Fibroblast of the aortic adventitia (primary cell): ENCODE measurements at regions not wholly inside any gene's neighbourhood (a gene's known extent, or its start where the extent isn't known, plus 50 kb on each side); places are given as distances from the start of the nearest gene placed in this dataset.

Experiments used
- DNase-seq: peaks from one replicate; pipeline ENCODE4 v3.0.0-alpha.2; 2010; ENCODE audit warnings: low read depth
- H3K4me3 ChIP-seq: 2 replicates; pipeline ENCODE4 v1.5.1; 2011; ENCODE audit warnings: low read depth, mild to moderate bottlenecking, control low read depth, low read length, moderate library complexity
- TF ChIP-seq, protein P1 (sequence below): IDR thresholded peaks from 2 replicates; pipeline ENCODE4 v1.5.1; 2011; ENCODE audit warnings: mild to moderate bottlenecking, low read length, control low read depth, inconsistent platforms; ENCODE audit not compliant: insufficient read depth

GRCh38 chrX:69285401-69285877 is 120.2 kb upstream of the PJA1 start:
- peak; percentile 34 for DNase-seq
- TF ChIP-seq, protein P1, sequence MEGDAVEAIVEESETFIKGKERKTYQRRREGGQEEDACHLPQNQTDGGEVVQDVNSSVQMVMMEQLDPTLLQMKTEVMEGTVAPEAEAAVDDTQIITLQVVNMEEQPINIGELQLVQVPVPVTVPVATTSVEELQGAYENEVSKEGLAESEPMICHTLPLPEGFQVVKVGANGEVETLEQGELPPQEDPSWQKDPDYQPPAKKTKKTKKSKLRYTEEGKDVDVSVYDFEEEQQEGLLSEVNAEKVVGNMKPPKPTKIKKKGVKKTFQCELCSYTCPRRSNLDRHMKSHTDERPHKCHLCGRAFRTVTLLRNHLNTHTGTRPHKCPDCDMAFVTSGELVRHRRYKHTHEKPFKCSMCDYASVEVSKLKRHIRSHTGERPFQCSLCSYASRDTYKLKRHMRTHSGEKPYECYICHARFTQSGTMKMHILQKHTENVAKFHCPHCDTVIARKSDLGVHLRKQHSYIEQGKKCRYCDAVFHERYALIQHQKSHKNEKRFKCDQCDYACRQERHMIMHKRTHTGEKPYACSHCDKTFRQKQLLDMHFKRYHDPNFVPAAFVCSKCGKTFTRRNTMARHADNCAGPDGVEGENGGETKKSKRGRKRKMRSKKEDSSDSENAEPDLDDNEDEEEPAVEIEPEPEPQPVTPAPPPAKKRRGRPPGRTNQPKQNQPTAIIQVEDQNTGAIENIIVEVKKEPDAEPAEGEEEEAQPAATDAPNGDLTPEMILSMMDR = no peak
- peak overlapping the region; percentile 55 for H3K4me3 ChIP-seq

GRCh38 chrX:69284491-69284890 is 119.2 kb upstream of the PJA1 start:
- DNase-seq = no peak
- TF ChIP-seq, protein P1 = no peak
- no peak overlapping the region for H3K4me3 ChIP-seq

DNA sequence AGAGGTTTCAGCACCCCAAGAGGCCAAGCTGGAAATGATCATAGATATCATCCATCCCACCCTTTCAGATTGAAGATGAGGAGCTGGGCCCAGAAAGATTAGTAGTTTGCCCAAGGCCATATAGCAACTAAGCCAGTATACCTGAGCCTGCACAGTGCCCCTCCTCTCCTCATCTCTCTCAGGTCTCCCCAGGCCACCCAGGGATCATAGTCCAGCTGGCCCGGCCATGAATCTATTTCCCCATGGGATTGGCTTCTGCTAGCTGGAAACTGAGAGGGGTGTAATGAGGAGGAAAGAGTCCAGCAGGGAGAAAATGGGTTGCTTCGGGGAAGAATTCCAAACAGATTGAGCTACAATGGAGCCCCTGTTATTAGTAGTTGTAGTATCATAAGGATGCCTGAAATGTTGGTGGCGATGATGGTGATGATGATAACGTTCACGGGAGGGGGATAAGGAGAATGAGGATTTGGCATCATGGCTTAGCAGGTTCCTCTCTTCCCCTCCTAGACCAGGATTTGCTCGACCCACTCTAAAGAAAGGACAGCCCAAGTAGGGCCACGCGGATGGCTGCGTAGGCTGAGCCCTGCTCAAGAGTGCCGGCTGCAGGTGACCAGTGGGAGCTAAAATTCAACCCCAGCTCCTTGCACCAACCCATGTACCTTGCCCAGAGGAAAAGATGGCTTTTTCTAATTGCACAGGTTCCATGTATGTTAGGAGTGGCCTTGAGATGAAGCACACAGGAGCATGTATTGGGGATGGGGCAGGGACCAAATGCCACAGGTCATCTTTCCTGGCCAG is 117.8 kb upstream of the PJA1 start:
- H3K4me3 ChIP-seq = no peak overlapping the region
- DNase-seq = no peak
- TF ChIP-seq, protein P1 = peak; percentile 2

DNA sequence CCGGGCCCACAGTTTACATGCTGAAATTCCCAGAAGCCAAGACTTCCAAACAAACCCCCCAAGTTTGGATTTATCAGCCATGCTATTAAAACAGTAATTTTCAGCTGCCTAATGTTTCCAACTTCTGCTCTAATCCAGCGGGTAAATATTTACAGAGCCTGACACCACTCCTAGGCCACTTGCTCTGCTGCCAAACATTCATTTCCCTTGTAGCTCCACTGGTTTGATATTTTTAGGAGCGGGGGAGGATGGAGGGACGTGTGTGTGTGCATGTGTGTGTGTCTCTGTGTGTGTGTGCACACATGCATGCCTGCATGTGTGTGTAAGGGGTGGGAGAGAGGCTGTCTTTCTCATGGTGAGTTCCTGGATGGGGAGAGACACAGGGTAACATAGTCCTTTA is 115.7 kb upstream of the PJA1 start:
- TF ChIP-seq, protein P1 = no peak
- no peak for DNase-seq
- H3K4me3 ChIP-seq = no peak overlapping the region

GRCh38 chrX:69279234-69279633 is 114.0 kb upstream of the PJA1 start:
- TF ChIP-seq, protein P1 = no peak
- H3K4me3 ChIP-seq = no peak overlapping the region
- no peak for DNase-seq

- no peak overlapping the region for H3K4me3 ChIP-seq
- TF ChIP-seq, protein P1 = no peak
- DNase-seq = no peak
Measured at GRCh38 chrX:69278031-69278687, 112.9 kb upstream of the PJA1 start.
